ENCODE measurements at regions not wholly inside any gene's neighbourhood (a gene's known extent, or its start where the extent isn't known, plus 50 kb on each side); places are given as distances from the start of the nearest gene placed in this dataset.

GRCh38 chr7:156240532-156240931 is 400.0 kb upstream of the RNF32 start:
- no peak for TF ChIP-seq POLR2A (IDR thresholded peaks at IDR 0.05)
- TF ChIP-seq, protein P1, sequence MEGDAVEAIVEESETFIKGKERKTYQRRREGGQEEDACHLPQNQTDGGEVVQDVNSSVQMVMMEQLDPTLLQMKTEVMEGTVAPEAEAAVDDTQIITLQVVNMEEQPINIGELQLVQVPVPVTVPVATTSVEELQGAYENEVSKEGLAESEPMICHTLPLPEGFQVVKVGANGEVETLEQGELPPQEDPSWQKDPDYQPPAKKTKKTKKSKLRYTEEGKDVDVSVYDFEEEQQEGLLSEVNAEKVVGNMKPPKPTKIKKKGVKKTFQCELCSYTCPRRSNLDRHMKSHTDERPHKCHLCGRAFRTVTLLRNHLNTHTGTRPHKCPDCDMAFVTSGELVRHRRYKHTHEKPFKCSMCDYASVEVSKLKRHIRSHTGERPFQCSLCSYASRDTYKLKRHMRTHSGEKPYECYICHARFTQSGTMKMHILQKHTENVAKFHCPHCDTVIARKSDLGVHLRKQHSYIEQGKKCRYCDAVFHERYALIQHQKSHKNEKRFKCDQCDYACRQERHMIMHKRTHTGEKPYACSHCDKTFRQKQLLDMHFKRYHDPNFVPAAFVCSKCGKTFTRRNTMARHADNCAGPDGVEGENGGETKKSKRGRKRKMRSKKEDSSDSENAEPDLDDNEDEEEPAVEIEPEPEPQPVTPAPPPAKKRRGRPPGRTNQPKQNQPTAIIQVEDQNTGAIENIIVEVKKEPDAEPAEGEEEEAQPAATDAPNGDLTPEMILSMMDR (IDR thresholded peaks at IDR 0.05 in 4 of 5, conservative IDR thresholded peaks at IDR 0.05 in 1 of 5): no peak
- ATAC-seq (no peak), DNase-seq (no peak)
- Histone ChIP-seq H3K36me3 (no peaks in the 10 kb centered on the region), H3K4me1 (no peaks in the 10 kb centered on the region), H3K9me3 (no peaks in the 10 kb centered on the region), H3K27ac (no peak overlapping the region), H3K27me3 (no peaks in the 10 kb centered on the region), H3K4me3 (no peak overlapping the region)
- intact Hi-C loops (cut with DNase I; ENCODE audit: low total_unique reads): no loop called here
- in situ Hi-C loops (cut with MboI; ENCODE audit: low sequenced_read_pairs in 4 of 4): no loop called here

GRCh38 chr7:156238366-156239133 is 402.0 kb upstream of the RNF32 start:
- TF ChIP-seq, protein P1 (IDR thresholded peaks at IDR 0.05 in 4 of 5, conservative IDR thresholded peaks at IDR 0.05 in 1 of 5): no peak
- TF ChIP-seq POLR2A (IDR thresholded peaks at IDR 0.05): no peak
- no peaks in the 10 kb centered on the region for H3K36me3 ChIP-seq
- no peak overlapping the region for H3K4me3 ChIP-seq
- in situ Hi-C loops (cut with MboI; ENCODE audit: low sequenced_read_pairs in 4 of 4) (no loop called here), intact Hi-C loops (cut with DNase I; ENCODE audit: low total_unique reads) (no loop called here)
- no peaks in the 10 kb centered on the region for H3K9me3 ChIP-seq
- no peak for DNase-seq
- H3K27me3 ChIP-seq: no peaks in the 10 kb centered on the region
- H3K27ac ChIP-seq: no peak overlapping the region
- ATAC-seq: no peak
- no peaks in the 10 kb centered on the region for H3K4me1 ChIP-seq

GRCh38 chr7:156237614-156238013 is 403.0 kb upstream of the RNF32 start:
- in situ Hi-C loops (cut with MboI; ENCODE audit: low sequenced_read_pairs in 4 of 4) (no loop called here), intact Hi-C loops (cut with DNase I; ENCODE audit: low total_unique reads) (no loop called here)
- Histone ChIP-seq H3K9me3 (no peaks in the 10 kb centered on the region), H3K27ac (no peak overlapping the region), H3K36me3 (no peaks in the 10 kb centered on the region), H3K4me1 (no peaks in the 10 kb centered on the region), H3K27me3 (no peaks in the 10 kb centered on the region), H3K4me3 (no peak overlapping the region)
- no peak for DNase-seq
- no peak for ATAC-seq
- TF ChIP-seq, protein P1 (IDR thresholded peaks at IDR 0.05 in 4 of 5, conservative IDR thresholded peaks at IDR 0.05 in 1 of 5): no peak
- TF ChIP-seq POLR2A (IDR thresholded peaks at IDR 0.05): no peak

- ATAC-seq: no peak
- no peak overlapping the region for H3K4me3 ChIP-seq
- no peak for DNase-seq
- TF ChIP-seq POLR2A (IDR thresholded peaks at IDR 0.05): no peak
- no peaks in the 10 kb centered on the region for H3K36me3 ChIP-seq
- H3K9me3 ChIP-seq: no peaks in the 10 kb centered on the region
- no peaks in the 10 kb centered on the region for H3K4me1 ChIP-seq
- in situ Hi-C loops (cut with MboI; ENCODE audit: low sequenced_read_pairs in 4 of 4): no loop called here
- intact Hi-C loops (cut with DNase I; ENCODE audit: low total_unique reads): no loop called here
- H3K27ac ChIP-seq: no peak overlapping the region
- H3K27me3 ChIP-seq: no peaks in the 10 kb centered on the region
Measured at GRCh38 chr7:156236936-156237599, 403.5 kb upstream of the RNF32 start.

GRCh38 chr7:156236181-156236889 is 404.2 kb upstream of the RNF32 start:
- no peak for DNase-seq
- TF ChIP-seq POLR2A (IDR thresholded peaks at IDR 0.05): no peak
- TF ChIP-seq, protein P1 (IDR thresholded peaks at IDR 0.05 in 4 of 5, conservative IDR thresholded peaks at IDR 0.05 in 1 of 5): no peak
- H3K27ac ChIP-seq: no peak overlapping the region
- no peaks in the 10 kb centered on the region for H3K27me3 ChIP-seq
- in situ Hi-C loops (cut with MboI; ENCODE audit: low sequenced_read_pairs in 4 of 4): no loop called here
- intact Hi-C loops (cut with DNase I; ENCODE audit: low total_unique reads): no loop called here
- ATAC-seq: no peak
- H3K4me3 ChIP-seq: no peak overlapping the region
- H3K9me3 ChIP-seq: no peaks in the 10 kb centered on the region
- no peaks in the 10 kb centered on the region for H3K4me1 ChIP-seq
- no peaks in the 10 kb centered on the region for H3K36me3 ChIP-seq

All from gastrocnemius medialis (tissue), 4 donors.